HCT116 (cell line): ENCODE measurements at regions not wholly inside any gene's neighbourhood (a gene's known extent, or its start where the extent isn't known, plus 50 kb on each side); places are given as distances from the start of the nearest gene placed in this dataset.

Experiments
- ATAC-seq: fragments of 200-7000 bp; cut with Tn5 transposase; 2 replicates; pipeline ENCODE4 v1.9.1; 2020; ENCODE audit warnings: mild to moderate bottlenecking, moderate library complexity
- BruUV-seq: library from RNA; stranded (reverse); fragments of 400-500 nt; replicated peaks from 2 replicates; lab custom pipeline; 2021; lab: Mats Ljungman, UMichigan
- CTCF ChIA-PET: fragments of 300-600 bp; sonication (Branson Sonifier 250); formaldehyde crosslinking; loops from one replicate; lab custom pipeline; 2021; ENCODE audit warnings: antibody characterized with exemption; lab: Charles Lee
- POLR2A ChIA-PET: fragments of 300-600, 350-600 bp; sonication (Branson Sonifier 250); formaldehyde crosslinking; loops from one replicate; lab custom pipeline; 2021; ENCODE audit warnings: antibody characterized with exemption; lab: Charles Lee
- RAD21 ChIA-PET, 2 experiments: fragments of 300-600 bp; sonication (Branson Sonifier 250); formaldehyde crosslinking; loops; one replicate each; lab custom pipeline; 2023; ENCODE audit warnings: low total read pairs in 2 of 2; ENCODE audit not compliant: uncharacterized antibody in 2 of 2, unreplicated experiment in 2 of 2, low non-redundant PET in 1 of 2; lab: Charles Lee
- DNase-seq: peaks from one replicate; pipeline ENCODE4 v3.0.0-alpha.2; 2010; ENCODE audit warnings: low read depth, low spot score
- H2AFZ ChIP-seq: fragments of 200-600 bp; shearing (Covaris generic), sonication (generic); 2 replicates; pipeline ENCODE4 v1.6.1; 2017; ENCODE audit warnings: low read depth, mixed run types, mixed read lengths, antibody characterized with exemption, low read length; ENCODE audit not compliant: poor library complexity, severe bottlenecking
- H3K27ac ChIP-seq: 2 replicates; pipeline ENCODE4 v1.5.1; 2012; ENCODE audit warnings: low read depth, low read length
- H3K27me3 ChIP-seq: fragments of 200-600 bp; sonication (generic); 2 replicates; pipeline ENCODE4 v1.6.1; 2016; ENCODE audit warnings: mixed run types, low read length, mixed read lengths; ENCODE audit not compliant: insufficient read depth
- H3K36me3 ChIP-seq, 2 experiments: fragments of 200-500 bp in 1 of 2; fragments of 200-600 bp in 1 of 2; sonication (Bioruptor generic) in 1 of 2; sonication (generic) in 1 of 2; 2 replicates each; pipeline versions ENCODE4 v1.5.1 to v1.6.1; 2014 to 2016; ENCODE audit warnings: low read length in 2 of 2, inconsistent platforms in 1 of 2, mixed read lengths in 1 of 2, mixed run types in 1 of 2; ENCODE audit not compliant: insufficient read depth in 2 of 2, control insufficient read depth in 1 of 2
- H3K4me1 ChIP-seq, 2 experiments: fragments of 200-600 bp in 1 of 2; sonication (generic) in 1 of 2; 2 replicates each; pipeline versions ENCODE4 v1.5.1 to v1.6.1; 2012 to 2017; ENCODE audit warnings: low read length in 2 of 2, inconsistent platforms in 1 of 2, mild to moderate bottlenecking in 1 of 2, mixed read lengths in 1 of 2, mixed run types in 1 of 2, moderate library complexity in 1 of 2; ENCODE audit not compliant: insufficient read depth in 2 of 2, control insufficient read depth in 1 of 2
- H3K4me2 ChIP-seq: fragments of 200-600 bp; sonication (generic); 2 replicates; pipeline ENCODE4 v1.6.1; 2017; ENCODE audit warnings: mixed run types, low read length, mixed read lengths
- H3K4me3 ChIP-seq, 2 experiments: fragments of 200-600 bp in 1 of 2; sonication (generic) in 1 of 2; replicated peaks in 1 of 2; 2 replicates each; pipeline ENCODE4 v1.5.1; 2011 to 2016; ENCODE audit warnings: low read length in 2 of 2, control low read depth in 1 of 2, low read depth in 1 of 2, mild to moderate bottlenecking in 1 of 2, mixed read lengths in 1 of 2, mixed run types in 1 of 2
- H3K79me2 ChIP-seq: fragments of 200-600 bp; sonication (generic); 2 replicates; pipeline ENCODE4 v1.6.1; 2017; ENCODE audit warnings: mild to moderate bottlenecking, mixed run types, low read length, moderate library complexity, mixed read lengths; ENCODE audit not compliant: insufficient read depth
- H3K9ac ChIP-seq: fragments of 200-600 bp; sonication (generic); 2 replicates; pipeline ENCODE4 v1.6.1; 2016; ENCODE audit warnings: low read length, mixed read lengths
- H3K9me2 ChIP-seq: fragments of 200-600 bp; sonication (generic), shearing (Covaris generic); 2 replicates; pipeline ENCODE4 v1.6.1; 2017; ENCODE audit warnings: mixed run types, mild to moderate bottlenecking, moderate library complexity; ENCODE audit not compliant: insufficient read depth
- H3K9me3 ChIP-seq, 2 experiments: fragments of 200-500 bp in 1 of 2; fragments of 200-600 bp in 1 of 2; sonication (Bioruptor generic) in 1 of 2; sonication (generic) in 1 of 2; 2 replicates each; pipeline ENCODE4 v1.6.1; 2014 to 2017; ENCODE audit warnings: low read length in 2 of 2, mixed read lengths in 2 of 2, inconsistent platforms in 1 of 2, low read depth in 1 of 2, mild to moderate bottlenecking in 1 of 2, mixed run types in 1 of 2, moderate library complexity in 1 of 2; ENCODE audit not compliant: control insufficient read depth in 1 of 2, insufficient read depth in 1 of 2
- H4K20me1 ChIP-seq: fragments of 200-600 bp; sonication (generic), shearing (Covaris generic); 2 replicates; pipeline ENCODE4 v1.6.1; 2017; ENCODE audit warnings: mixed run types, mild to moderate bottlenecking, moderate library complexity; ENCODE audit not compliant: insufficient read depth
- CBX3 ChIP-seq: IDR thresholded peaks from 2 replicates; pipeline ENCODE4 v1.6.1; 2012; ENCODE audit warnings: low read depth
- CEBPB ChIP-seq: IDR thresholded peaks from 2 replicates; pipeline ENCODE4 v1.6.1; 2012; ENCODE audit warnings: low read depth
- EGR1 ChIP-seq: IDR thresholded peaks from 2 replicates; pipeline ENCODE4 v1.6.1; 2012; ENCODE audit warnings: low read depth
- EZH2phosphoT487 ChIP-seq: fragments of 200-600 bp; IDR thresholded peaks from 2 replicates; pipeline ENCODE4 v1.6.1; 2018; ENCODE audit warnings: antibody characterized with exemption, borderline replicate concordance
- JUND ChIP-seq: IDR thresholded peaks from 2 replicates; pipeline ENCODE4 v1.6.1; 2012
- POLR2A ChIP-seq: IDR thresholded peaks from 2 replicates; pipeline ENCODE4 v1.7.0; 2011; ENCODE audit warnings: borderline replicate concordance; ENCODE audit not compliant: insufficient read depth, insufficient read length; ENCODE audit errors: extremely low read depth
- POLR2AphosphoS5 ChIP-seq: IDR thresholded peaks from 2 replicates; pipeline ENCODE4 v1.6.1; 2011; ENCODE audit warnings: mild to moderate bottlenecking, low read depth, low read length, moderate library complexity
- SIN3A ChIP-seq: IDR thresholded peaks from 2 replicates; pipeline ENCODE4 v1.6.1; 2012; ENCODE audit warnings: low read depth
- SP1 ChIP-seq: IDR thresholded peaks from 2 replicates; pipeline ENCODE4 v1.6.1; 2012; ENCODE audit warnings: low read depth
- SRF ChIP-seq: IDR thresholded peaks from 2 replicates; pipeline ENCODE4 v1.6.1; 2012; ENCODE audit warnings: low read depth
- TCF7L2 ChIP-seq: IDR thresholded peaks from 2 replicates; pipeline ENCODE4 v1.7.0; 2011; ENCODE audit warnings: borderline replicate concordance, inconsistent platforms; ENCODE audit not compliant: insufficient read depth, insufficient read length; ENCODE audit errors: extremely low read depth
- ZFX ChIP-seq: fragments of 450-650 bp; IDR thresholded peaks from 2 replicates; pipeline ENCODE4 v1.6.1; 2017
- ZNF274 ChIP-seq: fragments of 200-500 bp; sonication (Bioruptor generic); IDR thresholded peaks from 2 replicates; pipeline ENCODE4 v1.6.1; 2014; ENCODE audit warnings: mild to moderate bottlenecking, low read depth, low read length, inconsistent platforms
- intact Hi-C: fragments of 100-400 bp; cut with micrococcal nuclease; formaldehyde crosslinking; loops from 2 replicates; pipeline ENCODE4 v1.10.0; 2022
- TF ChIP-seq, protein P1 (sequence below): IDR thresholded peaks from 2 replicates; pipeline ENCODE4 v1.6.1; 2012

DNA sequence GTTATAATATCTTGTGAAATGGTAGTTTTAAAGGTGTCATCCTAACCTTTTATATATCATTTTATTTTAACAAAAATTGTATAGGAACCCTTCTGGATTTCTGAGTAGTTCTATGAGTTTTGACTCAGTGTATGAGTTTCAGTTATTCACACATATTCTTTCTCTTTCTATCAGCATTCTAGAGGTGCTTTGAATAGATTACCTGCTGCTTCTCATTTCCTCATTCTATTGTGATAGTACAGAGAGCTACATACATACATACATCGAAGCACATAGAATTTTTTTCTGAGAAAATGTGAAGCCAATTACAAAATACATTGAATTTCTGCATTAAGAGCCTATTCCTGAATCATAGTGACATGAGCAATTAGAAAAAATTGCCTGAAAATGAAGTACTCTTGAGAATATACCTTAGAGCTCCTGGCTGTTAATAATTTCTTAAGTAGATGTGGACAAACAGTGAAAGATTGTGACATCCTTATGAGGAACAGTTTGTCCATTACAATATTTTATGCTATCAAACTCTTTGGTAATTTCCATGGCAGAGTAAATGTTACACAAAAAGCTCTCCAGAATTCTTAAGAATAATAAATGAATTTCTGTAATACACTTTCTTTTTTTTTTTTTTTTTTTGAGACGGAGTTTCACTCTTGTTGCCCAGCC is 556.6 kb downstream of the TRHDE start:
- no peaks in the 10 kb centered on the region for H3K9me3 ChIP-seq

DNA sequence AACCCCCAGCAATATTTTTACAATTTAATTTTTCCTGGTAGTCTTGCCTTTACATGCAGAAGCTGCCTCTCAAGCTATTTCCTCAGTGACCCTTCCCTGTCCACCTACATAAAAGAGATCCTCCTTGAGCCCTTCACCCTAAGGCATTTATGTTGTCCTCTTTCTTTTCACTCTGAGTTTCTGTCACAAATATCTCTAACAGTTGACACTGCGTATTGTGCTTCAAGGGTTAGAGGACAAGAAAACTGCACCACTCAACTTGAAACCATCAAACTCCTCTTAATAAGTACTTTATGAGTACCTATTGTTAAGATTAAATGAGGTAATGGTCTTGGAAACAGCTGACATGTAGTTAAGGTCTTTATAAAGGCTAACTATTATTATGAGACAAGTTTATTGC is 557.7 kb downstream of the TRHDE start:
- Histone ChIP-seq H3K4me1 (no peaks in the 10 kb centered on the region), H3K27me3 (no peaks in the 10 kb centered on the region), H3K4me3 (no peak overlapping the region), H3K36me3 (no peaks in the 10 kb centered on the region), H3K4me2 (no peak overlapping the region), H3K9me3 (no peaks in the 10 kb centered on the region), H3K27ac (no peak overlapping the region), H2AFZ (no peak overlapping the region), H3K9ac (no peak overlapping the region), H4K20me1 (no peaks in the 10 kb centered on the region), H3K79me2 (no peaks in the 10 kb centered on the region), H3K9me2 (no peaks in the 10 kb centered on the region)
- no peak for TF ChIP-seq EZH2phosphoT487
- TF ChIP-seq TCF7L2: no peak
- no peak for TF ChIP-seq CEBPB
- TF ChIP-seq SIN3A: no peak
- TF ChIP-seq JUND: no peak
- TF ChIP-seq POLR2A: no peak
- TF ChIP-seq SRF: no peak
- TF ChIP-seq POLR2AphosphoS5: no peak
- TF ChIP-seq ZNF274: no peak
- no peak for TF ChIP-seq EGR1
- intact Hi-C loops: no loop called here
- CTCF ChIA-PET: no interaction called here
- DNase-seq (no peak), ATAC-seq (no peak)
- POLR2A ChIA-PET: no interaction called here
- BruUV-seq: no TSS peak
- RAD21 ChIA-PET: no interaction called here

More for the DNA sequence above, 556.6 kb downstream of the TRHDE start:
- Histone ChIP-seq H3K27ac (no peak overlapping the region), H3K79me2 (no peaks in the 10 kb centered on the region), H4K20me1 (no peaks in the 10 kb centered on the region), H3K4me1 (no peaks in the 10 kb centered on the region), H3K9ac (no peak overlapping the region), H3K27me3 (no peaks in the 10 kb centered on the region), H3K36me3 (no peaks in the 10 kb centered on the region), H2AFZ (no peak overlapping the region), H3K9me2 (no peaks in the 10 kb centered on the region), H3K4me2 (no peak overlapping the region), H3K4me3 (no peak overlapping the region)
- ATAC-seq: no peak
- intact Hi-C loops: no loop called here
- ChIA-PET CTCF (no interaction called here), RAD21 (no interaction called here), POLR2A (no interaction called here)
- no TSS peak for BruUV-seq
- no peak for DNase-seq
- TF ChIP-seq TCF7L2 (no peak), CEBPB (no peak), SP1 (no peak), SIN3A (no peak), EGR1 (no peak), ZFX (no peak), CBX3 (no peak)
- TF ChIP-seq, protein P1, sequence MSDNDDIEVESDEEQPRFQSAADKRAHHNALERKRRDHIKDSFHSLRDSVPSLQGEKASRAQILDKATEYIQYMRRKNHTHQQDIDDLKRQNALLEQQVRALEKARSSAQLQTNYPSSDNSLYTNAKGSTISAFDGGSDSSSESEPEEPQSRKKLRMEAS: no peak
